22Rv1 (cell line): ENCODE measurements at regions not wholly inside any gene's neighbourhood (a gene's known extent, or its start where the extent isn't known, plus 50 kb on each side); places are given as distances from the start of the nearest gene placed in this dataset.

ENCODE experiments used
- CTCF ChIP-seq: fragments of 450-650 bp; IDR thresholded peaks from 2 replicates; pipeline ENCODE4 v1.5.1; 2017; ENCODE audit warnings: mild to moderate bottlenecking
- ZFX ChIP-seq: fragments of 450-650 bp; IDR thresholded peaks from 2 replicates; pipeline ENCODE4 v1.6.1; 2017; ENCODE audit warnings: antibody characterized with exemption, borderline replicate concordance

GRCh38 chr22:19604711-19605268, 80.6 kb upstream of the CLDN5 start:
- TF ChIP-seq CTCF: no peak
- TF ChIP-seq ZFX: no peak
